H1 (cell line): ENCODE measurements at regions not wholly inside any gene's neighbourhood (a gene's known extent, or its start where the extent isn't known, plus 50 kb on each side); places are given as distances from the start of the nearest gene placed in this dataset.

Experiments
- CREB1 ChIP-seq: IDR thresholded peaks from 2 replicates; pipeline ENCODE4 v1.6.1; 2012; ENCODE audit warnings: inconsistent platforms
- KDM1A ChIP-seq: fragments of 200-600, 300-600 bp; sonication (generic); IDR thresholded peaks from 2 replicates; pipeline ENCODE4 v1.7.1; 2016; ENCODE audit warnings: mild to moderate bottlenecking, low read length, borderline replicate concordance
- MAX ChIP-seq: IDR thresholded peaks from 2 replicates; pipeline ENCODE4 v1.6.1; 2012; ENCODE audit warnings: inconsistent platforms
- RAD21 ChIP-seq, 2 experiments: IDR thresholded peaks in 1 of 2; conservative IDR thresholded peaks in 1 of 2; 2 replicates each; pipeline ENCODE4 v1.6.1; 2011; ENCODE audit warnings: low read depth in 2 of 2, low read length in 2 of 2, improper control_type of control experiment in 1 of 2, inconsistent platforms in 1 of 2, mild to moderate bottlenecking in 1 of 2, moderate library complexity in 1 of 2
- RXRA ChIP-seq: IDR thresholded peaks from 2 replicates; pipeline ENCODE4 v1.6.1; 2011; ENCODE audit warnings: low read depth, mild to moderate bottlenecking, low read length, moderate library complexity; ENCODE audit not compliant: insufficient read depth
- SUZ12 ChIP-seq: fragments of 200-600 bp; sonication (generic); IDR thresholded peaks from 2 replicates; pipeline ENCODE4 v1.6.1; 2012; ENCODE audit warnings: mild to moderate bottlenecking, inconsistent platforms, low read length, moderate library complexity, mixed read lengths
- TEAD4 ChIP-seq: IDR thresholded peaks from 2 replicates; pipeline ENCODE4 v1.6.1; 2012; ENCODE audit warnings: low read depth, low read length, inconsistent platforms, mixed read lengths
- ZNF274 ChIP-seq: IDR thresholded peaks from 2 replicates; pipeline ENCODE4 v1.7.0; 2012; ENCODE audit warnings: low read length, borderline replicate concordance; ENCODE audit errors: extremely low read depth
- TF ChIP-seq, protein P1 (sequence below), 3 experiments: IDR thresholded peaks; 1 replicate in 2 of 3; 2 replicates in 1 of 3; pipeline versions ENCODE4 v1.5.1 to v1.6.1; 2011; ENCODE audit warnings: low read length in 3 of 3, mild to moderate bottlenecking in 3 of 3, inconsistent platforms in 2 of 3, low read depth in 1 of 3, moderate library complexity in 1 of 3; ENCODE audit not compliant: insufficient read depth in 1 of 3; ENCODE audit errors: control extremely low read depth in 1 of 3

DNA sequence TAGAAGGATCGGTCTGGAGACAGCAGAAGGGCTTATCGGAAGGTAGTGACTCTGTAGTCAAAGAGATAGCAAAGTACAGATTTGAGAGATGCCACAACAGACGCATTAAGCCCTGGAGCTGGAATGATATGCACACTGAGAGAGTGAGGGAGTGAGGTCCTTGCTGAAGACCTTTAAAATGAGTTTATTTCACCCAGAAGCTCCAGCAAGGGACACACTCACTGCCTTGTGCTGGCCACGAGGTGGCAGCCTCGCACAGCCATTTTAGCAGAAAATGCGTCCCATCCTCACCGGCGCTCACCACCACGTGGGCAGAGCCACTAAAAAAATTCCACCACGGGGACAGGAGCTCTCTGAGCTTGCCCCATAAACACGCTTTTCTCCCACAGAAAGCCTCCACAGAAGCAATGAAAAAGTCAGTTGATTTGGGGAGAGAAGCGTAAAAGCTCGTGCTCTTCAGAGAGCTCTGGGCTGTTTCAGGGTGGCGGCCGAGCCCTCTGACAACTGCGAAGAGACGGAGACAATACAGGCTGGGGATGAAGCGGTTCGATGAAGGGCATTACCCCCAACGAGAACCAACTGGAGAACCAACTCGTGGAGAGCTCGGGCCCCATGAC, 163.0 kb upstream of the KLF14 start (continued):
- TF ChIP-seq RXRA (no peak), SUZ12 (no peak), CREB1 (peak; percentile 20; the same call in 1 of the 2 replicates), KDM1A (no peak), RAD21 (IDR thresholded peaks at IDR 0.05 in 1 of 2, conservative IDR thresholded peaks at IDR 0.05 in 1 of 2; ENCODE audit: low read depth in 2 of 2, low read length in 2 of 2) (peak; percentile 93 to 95), ZNF274 (no peak), MAX (peak; percentile 93), TEAD4 (0 out of 2 replicates have a peak, but pooled peaks have one; percentile 45)
- TF ChIP-seq, protein P1, sequence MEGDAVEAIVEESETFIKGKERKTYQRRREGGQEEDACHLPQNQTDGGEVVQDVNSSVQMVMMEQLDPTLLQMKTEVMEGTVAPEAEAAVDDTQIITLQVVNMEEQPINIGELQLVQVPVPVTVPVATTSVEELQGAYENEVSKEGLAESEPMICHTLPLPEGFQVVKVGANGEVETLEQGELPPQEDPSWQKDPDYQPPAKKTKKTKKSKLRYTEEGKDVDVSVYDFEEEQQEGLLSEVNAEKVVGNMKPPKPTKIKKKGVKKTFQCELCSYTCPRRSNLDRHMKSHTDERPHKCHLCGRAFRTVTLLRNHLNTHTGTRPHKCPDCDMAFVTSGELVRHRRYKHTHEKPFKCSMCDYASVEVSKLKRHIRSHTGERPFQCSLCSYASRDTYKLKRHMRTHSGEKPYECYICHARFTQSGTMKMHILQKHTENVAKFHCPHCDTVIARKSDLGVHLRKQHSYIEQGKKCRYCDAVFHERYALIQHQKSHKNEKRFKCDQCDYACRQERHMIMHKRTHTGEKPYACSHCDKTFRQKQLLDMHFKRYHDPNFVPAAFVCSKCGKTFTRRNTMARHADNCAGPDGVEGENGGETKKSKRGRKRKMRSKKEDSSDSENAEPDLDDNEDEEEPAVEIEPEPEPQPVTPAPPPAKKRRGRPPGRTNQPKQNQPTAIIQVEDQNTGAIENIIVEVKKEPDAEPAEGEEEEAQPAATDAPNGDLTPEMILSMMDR (IDR thresholded peaks at IDR 0.05; ENCODE audit: control extremely low read depth in 1 of 3, insufficient read depth in 1 of 3, low read depth in 1 of 3, low read length in 3 of 3): peak; percentile 85 to 89 (median 86)
